GM18508 (cell line): ENCODE measurements at regions not wholly inside any gene's neighbourhood (a gene's known extent, or its start where the extent isn't known, plus 50 kb on each side); places are given as distances from the start of the nearest gene placed in this dataset.

Experiments used
- ATAC-seq: cut with Tn5 transposase; IDR thresholded peaks from one replicate; pipeline ENCODE4 v1.9.1; 2021; ENCODE audit warnings: moderate number of reproducible peaks; ENCODE audit not compliant: insufficient read depth, unreplicated experiment

GRCh38 chr2:71880846-71881610 is 266.6 kb downstream of the CYP26B1 start:
- ATAC-seq = no peak

DNA sequence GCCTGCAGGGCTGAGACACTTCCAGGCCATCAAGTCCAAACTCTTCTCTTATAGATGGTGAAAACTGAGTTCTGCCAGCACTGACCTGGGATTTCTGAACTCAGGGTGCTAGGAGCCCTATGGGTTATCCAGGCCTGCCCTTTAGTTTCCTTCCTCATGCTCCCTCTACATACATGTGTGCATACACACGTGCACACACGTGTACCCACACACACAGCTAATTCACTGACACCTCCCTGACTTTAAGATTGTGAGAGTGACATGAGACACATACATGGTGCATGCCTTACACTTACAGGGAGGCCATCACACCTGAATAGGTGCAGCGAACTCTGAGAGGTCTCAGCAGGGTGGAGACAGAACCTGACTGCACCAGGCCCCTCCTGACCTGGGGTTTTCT is 267.4 kb downstream of the CYP26B1 start:
- no peak for ATAC-seq

GRCh38 chr2:71879509-71880184 is 268.0 kb downstream of the CYP26B1 start:
- no peak for ATAC-seq

- ATAC-seq = no peak
These were observed 268.8 kb downstream of the CYP26B1 start for GRCh38 chr2:71878626-71879508.

DNA sequence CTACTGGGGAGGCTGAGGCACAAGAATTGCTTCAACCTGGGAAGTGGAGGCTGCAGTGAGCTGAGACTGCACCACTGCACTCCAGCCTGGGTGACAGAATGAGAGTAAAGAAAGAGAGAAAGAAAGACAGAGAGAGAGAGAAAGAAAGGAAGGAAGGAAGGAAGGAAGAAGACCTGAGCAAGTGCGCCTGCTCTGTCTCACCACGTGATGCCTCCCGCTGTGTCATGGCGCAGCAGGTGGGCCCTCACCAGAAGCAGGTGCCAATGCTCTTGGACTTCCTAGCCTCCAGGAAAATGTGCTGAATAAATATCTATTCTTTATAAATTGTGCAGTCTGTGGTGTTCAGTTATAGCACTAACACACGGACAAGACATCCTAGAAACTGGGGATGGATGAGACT is 270.0 kb downstream of the CYP26B1 start:
- ATAC-seq = no peak

DNA sequence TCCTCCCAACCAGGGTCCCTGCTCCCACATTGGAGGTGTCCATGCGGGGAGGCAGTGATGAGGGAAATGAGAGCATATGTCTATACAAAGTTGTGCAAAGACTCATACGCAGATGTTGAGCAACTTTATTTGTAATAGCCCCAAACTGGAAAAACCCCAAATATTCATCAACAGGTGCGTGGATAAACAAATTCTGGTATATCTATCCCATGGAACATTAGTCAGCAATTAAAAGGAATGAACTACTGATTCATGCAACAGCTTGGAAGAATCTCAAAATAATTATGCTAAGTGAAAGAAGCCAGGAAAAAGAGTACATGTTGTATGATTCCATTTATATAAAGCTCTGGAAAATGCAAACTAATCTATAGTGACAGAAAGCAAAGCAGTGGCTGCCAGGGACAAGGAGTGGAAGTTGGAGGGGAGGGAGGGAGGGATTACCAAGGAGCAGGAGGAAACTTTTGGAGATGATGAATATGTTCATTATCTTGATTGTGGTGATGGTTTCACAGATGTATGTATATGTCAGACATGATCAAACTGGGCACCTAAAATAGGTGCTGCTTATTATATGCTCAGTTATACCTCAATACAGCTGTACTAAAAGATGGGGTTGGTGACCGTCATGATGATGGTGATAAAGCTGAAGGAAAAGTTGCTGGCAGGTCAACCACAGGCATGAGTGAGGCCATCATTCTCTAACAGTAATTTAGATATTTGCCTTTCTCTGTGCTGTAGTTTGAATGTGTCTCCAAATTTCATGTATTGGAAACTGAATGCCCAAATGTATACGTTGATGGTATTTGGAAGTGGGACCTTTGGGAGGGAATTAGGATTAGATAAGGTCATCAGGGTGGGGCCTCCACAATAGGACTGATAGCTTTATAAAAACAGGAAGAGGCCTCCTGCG is 270.9 kb downstream of the CYP26B1 start:
- ATAC-seq = no peak

DNA sequence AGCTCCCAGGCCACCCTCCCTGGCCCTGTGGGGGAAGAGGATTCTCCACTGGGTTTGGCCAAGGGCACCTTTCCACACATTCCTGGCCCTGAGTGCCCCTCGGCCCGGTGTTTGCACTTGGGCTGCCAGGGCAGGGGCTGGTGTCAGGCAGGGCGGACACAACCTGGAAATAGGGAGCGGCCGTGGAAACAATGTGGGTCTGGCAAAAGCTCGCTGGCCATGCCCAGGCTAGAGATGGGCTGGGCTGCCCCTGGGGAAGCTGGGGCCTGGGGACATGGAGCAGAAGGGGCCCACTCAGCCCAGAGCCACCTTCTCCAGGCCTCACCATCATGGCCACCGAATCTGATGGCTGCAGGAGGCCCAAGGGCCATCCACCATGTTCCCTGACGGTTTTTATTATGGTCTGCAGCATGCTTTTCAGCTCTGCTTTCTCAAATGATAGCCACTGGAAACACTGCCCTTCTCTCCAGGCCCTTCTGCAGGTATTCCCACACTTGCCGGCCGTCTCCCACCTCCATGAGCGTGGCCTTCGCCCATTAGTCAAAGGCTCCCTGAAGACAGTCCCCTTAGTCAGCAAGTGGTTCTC is 275.1 kb downstream of the CYP26B1 start:
- no peak for ATAC-seq

GRCh38 chr2:71865391-71865965 is 282.2 kb downstream of the CYP26B1 start:
- no peak for ATAC-seq

DNA sequence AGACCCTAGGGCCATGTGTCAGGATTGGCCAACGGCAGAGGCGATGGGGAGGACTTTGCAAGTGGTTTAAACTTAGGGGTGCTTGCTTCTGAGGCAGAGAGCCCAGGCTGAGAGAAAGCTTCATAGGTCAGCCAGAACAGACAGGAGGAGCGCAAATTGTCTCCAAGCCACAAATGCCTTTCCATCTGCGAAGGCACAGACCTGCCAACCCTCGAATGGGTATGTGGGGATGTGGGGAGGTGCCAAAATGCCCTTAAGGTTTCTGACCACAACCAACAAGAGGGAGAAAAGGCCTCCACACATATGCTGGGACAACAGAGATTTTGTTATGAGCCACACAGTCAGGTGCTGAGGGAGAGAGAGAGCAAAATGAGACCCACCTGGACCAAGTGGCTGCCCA is 283.6 kb downstream of the CYP26B1 start:
- no peak for ATAC-seq

- no peak for ATAC-seq
These were observed 284.3 kb downstream of the CYP26B1 start for GRCh38 chr2:71863396-71863795.

- no peak for ATAC-seq
These were observed 284.7 kb downstream of the CYP26B1 start for GRCh38 chr2:71862921-71863320.

DNA sequence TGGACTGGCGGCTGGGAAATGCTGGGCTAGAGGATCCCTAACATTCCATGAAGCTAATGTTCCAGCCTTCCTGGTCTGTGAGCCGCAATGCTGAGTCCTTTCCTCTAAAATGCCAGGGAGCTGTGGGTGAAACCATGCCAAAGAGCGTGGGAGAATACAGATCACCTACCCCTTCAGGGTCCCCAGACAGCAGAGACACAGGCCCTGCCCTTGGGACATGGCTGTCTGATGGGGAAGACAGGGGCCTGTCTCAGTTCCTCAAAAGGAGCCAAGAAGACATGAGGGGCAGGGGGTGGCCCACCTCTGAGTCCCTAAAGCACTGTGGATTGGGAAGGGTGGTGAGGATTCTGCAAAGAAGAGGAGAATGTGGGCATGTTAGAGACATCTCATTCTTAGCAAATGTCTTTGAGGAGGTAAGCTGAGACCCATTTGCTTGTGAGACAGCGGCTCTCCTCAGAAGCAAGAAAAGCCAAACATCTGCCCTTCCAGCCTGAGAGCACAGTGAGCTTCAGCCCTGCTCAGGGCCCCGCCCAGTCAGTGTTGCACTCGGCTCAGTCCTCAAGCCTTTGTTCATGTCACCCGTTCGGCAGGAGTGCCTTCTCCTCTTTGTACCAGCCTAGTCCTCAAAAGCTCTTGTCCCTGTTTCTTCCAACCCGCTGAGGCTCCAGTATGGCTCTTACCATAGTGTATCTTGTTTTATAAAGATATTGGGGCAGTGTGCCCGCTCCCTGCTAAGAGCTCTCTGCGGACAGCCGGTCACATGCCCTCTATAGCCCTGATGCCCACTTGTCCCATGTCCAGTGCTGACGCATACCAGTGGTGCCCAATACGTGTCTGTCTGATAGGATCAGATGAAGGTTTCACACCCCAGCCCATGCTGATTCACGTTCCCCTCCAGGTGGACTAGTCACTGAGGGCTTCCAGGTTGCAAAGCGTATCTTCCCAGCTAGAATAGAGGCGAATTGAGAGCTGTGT is 286.2 kb downstream of the CYP26B1 start:
- no peak for ATAC-seq

DNA sequence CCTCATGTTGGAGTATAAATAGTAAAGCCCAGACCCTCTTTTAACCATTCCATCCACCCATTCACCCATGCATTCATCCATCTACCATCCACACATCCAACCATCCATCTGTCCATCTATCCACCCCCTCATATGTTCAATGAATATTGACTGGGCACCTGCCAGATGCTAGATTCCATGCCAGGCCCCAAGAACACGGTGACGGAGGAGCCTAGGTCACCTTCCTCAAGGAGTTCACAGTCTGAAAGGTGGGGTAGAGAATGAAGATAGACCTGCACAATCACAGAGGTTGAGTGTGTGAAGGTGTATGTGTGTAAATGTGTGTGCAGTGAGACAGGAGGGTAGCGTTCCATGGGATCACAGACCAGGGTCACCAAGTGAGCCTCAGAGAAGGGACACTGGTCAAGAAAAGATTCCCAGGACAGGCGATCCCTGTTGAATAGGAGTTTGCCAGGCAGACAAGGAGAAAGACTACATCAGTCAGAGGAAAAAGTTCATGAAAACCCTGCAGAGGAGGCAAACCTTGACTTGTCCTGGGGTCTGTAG is 287.2 kb downstream of the CYP26B1 start:
- ATAC-seq = no peak

DNA sequence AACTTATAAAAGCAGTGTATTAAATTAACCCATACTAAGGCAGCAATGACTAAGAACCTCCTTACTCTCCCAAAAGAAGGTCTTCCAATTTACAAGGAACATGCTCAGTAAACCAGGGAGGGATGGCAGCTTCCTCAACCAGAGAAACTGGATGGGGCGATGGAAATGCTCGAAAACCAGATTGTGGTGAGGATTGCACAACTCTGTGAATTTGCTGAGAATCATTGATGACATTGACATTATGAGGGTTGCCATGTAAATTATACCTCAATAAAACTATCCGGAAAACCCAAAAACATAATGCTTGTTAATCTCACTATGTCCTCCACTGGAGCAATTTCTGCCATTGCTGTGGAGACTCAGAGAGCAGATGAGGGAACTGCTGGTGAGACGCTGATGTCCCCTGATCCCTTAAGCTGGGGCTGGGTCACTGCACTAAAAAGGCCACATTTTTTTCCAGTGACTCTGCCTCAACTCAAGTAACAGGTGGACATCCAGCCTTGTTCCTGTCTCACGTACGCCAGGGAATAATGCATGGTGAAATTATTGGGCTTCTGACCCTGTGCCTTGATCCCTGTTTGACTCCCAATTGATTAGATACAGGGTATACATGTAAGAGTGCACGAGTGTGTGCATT is 288.3 kb downstream of the CYP26B1 start:
- no peak for ATAC-seq

GRCh38 chr2:71858071-71858470 is 289.6 kb downstream of the CYP26B1 start:
- ATAC-seq = no peak

DNA sequence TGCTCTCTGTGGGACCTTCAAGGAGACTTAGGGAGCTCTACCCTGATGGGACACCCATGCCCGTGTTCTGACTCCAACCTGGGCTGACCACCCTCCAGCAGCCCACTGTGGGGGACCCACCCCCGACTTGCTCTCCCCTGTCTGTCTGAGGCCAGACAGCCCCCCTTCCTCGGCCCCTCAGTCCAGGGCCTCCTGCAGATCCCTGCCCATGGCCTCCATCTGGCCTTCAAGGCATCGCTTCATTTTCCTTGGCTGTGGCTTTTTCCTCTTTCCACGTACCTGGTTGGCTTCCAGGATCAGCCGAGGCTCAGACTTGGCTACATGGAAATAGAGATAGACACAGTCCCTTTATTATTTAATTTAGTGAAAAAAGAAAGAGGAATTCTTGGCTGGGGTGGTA is 290.0 kb downstream of the CYP26B1 start:
- ATAC-seq = no peak

DNA sequence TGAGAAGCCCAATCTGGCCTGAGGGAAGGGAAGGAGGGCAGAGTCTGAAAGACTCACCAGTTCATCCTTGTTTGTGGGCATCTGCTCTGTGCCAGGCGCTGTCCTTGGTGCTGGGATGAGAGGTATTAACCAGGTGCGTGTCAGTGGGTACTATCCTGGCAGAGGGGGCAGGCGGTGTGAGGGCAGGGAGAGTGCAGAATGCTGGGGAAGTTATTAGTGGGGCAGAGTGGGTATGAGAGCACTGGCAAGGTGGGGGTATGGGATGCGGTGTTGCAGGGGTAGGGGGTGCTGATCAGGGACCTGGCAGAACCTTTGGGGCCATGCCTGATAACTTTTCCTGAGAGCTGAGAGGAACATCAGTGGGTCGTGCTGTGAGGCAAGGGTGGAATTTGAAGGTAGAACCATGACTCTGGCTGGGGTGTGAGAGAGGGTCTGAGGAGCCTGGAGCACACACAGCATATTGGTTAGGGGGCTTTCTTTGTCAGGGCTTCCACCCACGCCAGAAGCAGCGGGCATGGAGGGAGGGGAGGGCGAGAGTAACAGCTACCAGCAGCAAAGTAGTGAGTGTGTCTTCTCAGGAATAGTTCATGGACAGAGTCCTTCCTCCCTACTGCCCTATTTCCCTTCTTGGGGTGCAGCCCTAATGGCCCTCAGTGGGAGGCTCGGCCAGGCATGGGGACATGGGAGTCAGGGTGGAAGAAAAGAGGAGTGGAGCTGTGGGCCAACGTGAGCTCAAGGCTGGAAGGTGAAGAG is 290.7 kb downstream of the CYP26B1 start:
- no peak for ATAC-seq
